ENCODE measurements at regions not wholly inside any gene's neighbourhood (a gene's known extent, or its start where the extent isn't known, plus 50 kb on each side); places are given as distances from the start of the nearest gene placed in this dataset.

DNA sequence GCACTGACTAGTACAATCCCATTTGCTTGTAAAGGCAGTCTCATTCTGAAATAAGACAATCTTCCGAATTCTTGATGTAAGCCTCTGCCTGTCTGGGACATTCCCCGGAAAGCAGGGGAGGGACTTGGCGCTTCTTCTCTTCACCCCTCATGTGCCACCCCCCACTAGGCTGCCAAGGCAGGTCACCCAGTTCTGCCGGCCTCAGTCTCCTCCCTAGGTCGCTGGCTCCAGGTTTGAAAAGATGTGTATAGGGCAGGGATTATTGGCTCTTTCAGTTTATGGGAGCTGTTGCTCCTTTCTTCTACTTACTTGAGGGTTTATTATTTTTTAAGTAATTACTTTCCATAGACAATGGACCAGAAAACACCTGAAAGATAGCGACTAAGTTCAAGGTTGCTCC lies 158.1 kb upstream of the RPS6KA2 start:
- TF ChIP-seq, protein P1, sequence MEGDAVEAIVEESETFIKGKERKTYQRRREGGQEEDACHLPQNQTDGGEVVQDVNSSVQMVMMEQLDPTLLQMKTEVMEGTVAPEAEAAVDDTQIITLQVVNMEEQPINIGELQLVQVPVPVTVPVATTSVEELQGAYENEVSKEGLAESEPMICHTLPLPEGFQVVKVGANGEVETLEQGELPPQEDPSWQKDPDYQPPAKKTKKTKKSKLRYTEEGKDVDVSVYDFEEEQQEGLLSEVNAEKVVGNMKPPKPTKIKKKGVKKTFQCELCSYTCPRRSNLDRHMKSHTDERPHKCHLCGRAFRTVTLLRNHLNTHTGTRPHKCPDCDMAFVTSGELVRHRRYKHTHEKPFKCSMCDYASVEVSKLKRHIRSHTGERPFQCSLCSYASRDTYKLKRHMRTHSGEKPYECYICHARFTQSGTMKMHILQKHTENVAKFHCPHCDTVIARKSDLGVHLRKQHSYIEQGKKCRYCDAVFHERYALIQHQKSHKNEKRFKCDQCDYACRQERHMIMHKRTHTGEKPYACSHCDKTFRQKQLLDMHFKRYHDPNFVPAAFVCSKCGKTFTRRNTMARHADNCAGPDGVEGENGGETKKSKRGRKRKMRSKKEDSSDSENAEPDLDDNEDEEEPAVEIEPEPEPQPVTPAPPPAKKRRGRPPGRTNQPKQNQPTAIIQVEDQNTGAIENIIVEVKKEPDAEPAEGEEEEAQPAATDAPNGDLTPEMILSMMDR (IDR thresholded peaks at IDR 0.05), result no peak
- TF ChIP-seq POLR2A (IDR thresholded peaks at IDR 0.05), result no peak

All from tibial nerve (tissue), 3 donors.